PC-3 (cell line): ENCODE measurements at regions not wholly inside any gene's neighbourhood (a gene's known extent, or its start where the extent isn't known, plus 50 kb on each side); places are given as distances from the start of the nearest gene placed in this dataset.

Experiments used
- ATAC-seq: fragments of 200-7000 bp; cut with Tn5 transposase; 2 replicates; pipeline ENCODE4 v1.9.1; 2020; ENCODE audit warnings: mild to moderate bottlenecking, moderate library complexity
- BruUV-seq: library from RNA; stranded (reverse); fragments of 400-500 nt; replicated peaks from 2 replicates; lab custom pipeline; 2021; lab: Mats Ljungman, UMichigan
- CTCF ChIA-PET: fragments of 300-600 bp; sonication (Branson Sonifier 250); formaldehyde crosslinking; loops from one replicate; lab custom pipeline; 2022; ENCODE audit warnings: antibody characterized with exemption; lab: Charles Lee
- POLR2A ChIA-PET: fragments of 300-600 bp; sonication (Branson Sonifier 250); formaldehyde crosslinking; loops from one replicate; lab custom pipeline; 2022; ENCODE audit warnings: antibody characterized with exemption; ENCODE audit not compliant: unreplicated experiment; lab: Charles Lee
- DNase-seq: peaks from one replicate; pipeline ENCODE4 v3.0.0-alpha.2; 2015
- H2AFZ ChIP-seq: fragments of 300-600 bp; sonication (generic); 2 replicates; pipeline ENCODE4 v1.6.0; 2016; ENCODE audit warnings: antibody characterized with exemption, low read length
- H3F3A ChIP-seq: fragments of 300-600 bp; sonication (generic); one replicate; pipeline ENCODE4 v1.6.0; 2017; ENCODE audit warnings: antibody characterized with exemption, low read length, control low read depth, mild to moderate bottlenecking; ENCODE audit not compliant: unreplicated experiment
- H3K27ac ChIP-seq: fragments of 300-600 bp; sonication (generic); 2 replicates; pipeline ENCODE4 v1.5.1; 2016; ENCODE audit warnings: mild to moderate bottlenecking, low read length
- H3K27me3 ChIP-seq: fragments of 300-600 bp; sonication (generic); 2 replicates; pipeline ENCODE4 v1.6.1; 2016; ENCODE audit warnings: low read length, mixed read lengths
- H3K36me3 ChIP-seq: fragments of 300-600 bp; sonication (generic); 2 replicates; pipeline ENCODE4 v1.6.1; 2016; ENCODE audit warnings: low read depth, mixed run types, low read length, mixed read lengths
- H3K4me1 ChIP-seq: fragments of 300-600 bp; sonication (generic); 2 replicates; pipeline ENCODE4 v1.5.1; 2016; ENCODE audit warnings: low read length; ENCODE audit not compliant: insufficient read depth
- H3K4me2 ChIP-seq: fragments of 300-600 bp; sonication (generic); 2 replicates; pipeline ENCODE4 v1.6.0; 2016; ENCODE audit warnings: low read length
- H3K4me3 ChIP-seq: fragments of 300-600 bp; sonication (generic); 2 replicates; pipeline ENCODE4 v1.5.1; 2016; ENCODE audit warnings: mild to moderate bottlenecking, low read length, mixed read lengths
- H3K79me2 ChIP-seq: fragments of 300-600 bp; sonication (generic); 2 replicates; pipeline ENCODE4 v1.6.1; 2017; ENCODE audit warnings: low read length, mixed read lengths
- H3K9ac ChIP-seq: fragments of 300-600 bp; sonication (generic); 2 replicates; pipeline ENCODE4 v1.6.0; 2016; ENCODE audit warnings: mild to moderate bottlenecking, low read length
- H3K9me2 ChIP-seq: fragments of 300-600 bp; sonication (generic); replicated peaks from 2 replicates; pipeline ENCODE4 v1.6.1; 2016; ENCODE audit warnings: mixed run types, low read length, mixed read lengths
- H3K9me3 ChIP-seq: fragments of 300-600 bp; sonication (generic); 2 replicates; pipeline ENCODE4 v1.6.1; 2016; ENCODE audit warnings: low read length, mixed read lengths
- H4K20me1 ChIP-seq: fragments of 300-600 bp; sonication (generic); 2 replicates; pipeline ENCODE4 v1.6.1; 2016; ENCODE audit warnings: low read length, mixed read lengths
- EZH2 ChIP-seq: fragments of 300-600 bp; sonication (generic); IDR thresholded peaks from one replicate; pipeline ENCODE4 v1.6.1; 2017; ENCODE audit warnings: antibody characterized with exemption, mild to moderate bottlenecking, low read length; ENCODE audit not compliant: unreplicated experiment
- EZH2phosphoT487 ChIP-seq: fragments of 300-600 bp; sonication (generic); IDR thresholded peaks from 2 replicates; pipeline ENCODE4 v1.6.1; 2018; ENCODE audit warnings: mild to moderate bottlenecking, antibody characterized with exemption, low read length, borderline replicate concordance
- intact Hi-C: fragments of 100-400 bp; cut with micrococcal nuclease; formaldehyde crosslinking; loops from 2 replicates; pipeline ENCODE4 v1.9.0; 2023
- TF ChIP-seq, protein P1 (sequence below): fragments of 300-600 bp; sonication (generic); conservative IDR thresholded peaks from 2 replicates; pipeline ENCODE4 v1.5.1; 2017; ENCODE audit warnings: antibody characterized with exemption, low read depth, mild to moderate bottlenecking, low read length

- Histone ChIP-seq H3K36me3 (no peaks in the 10 kb centered on the region), H2AFZ (no peak overlapping the region), H3K4me1 (peaks cover 8% of the 10 kb centered on the region), H3K27ac (no peak overlapping the region), H4K20me1 (no peaks in the 10 kb centered on the region), H3K4me3 (no peak overlapping the region), H3K9ac (no peak overlapping the region), H3K79me2 (no peaks in the 10 kb centered on the region), H3K4me2 (no peak overlapping the region), H3K9me2 (no peaks in the 10 kb centered on the region), H3K9me3 (no peaks in the 10 kb centered on the region), H3K27me3 (no peaks in the 10 kb centered on the region), H3F3A (no peaks in the 10 kb centered on the region)
- TF ChIP-seq EZH2 (no peak), EZH2phosphoT487 (no peak)
- TF ChIP-seq, protein P1, sequence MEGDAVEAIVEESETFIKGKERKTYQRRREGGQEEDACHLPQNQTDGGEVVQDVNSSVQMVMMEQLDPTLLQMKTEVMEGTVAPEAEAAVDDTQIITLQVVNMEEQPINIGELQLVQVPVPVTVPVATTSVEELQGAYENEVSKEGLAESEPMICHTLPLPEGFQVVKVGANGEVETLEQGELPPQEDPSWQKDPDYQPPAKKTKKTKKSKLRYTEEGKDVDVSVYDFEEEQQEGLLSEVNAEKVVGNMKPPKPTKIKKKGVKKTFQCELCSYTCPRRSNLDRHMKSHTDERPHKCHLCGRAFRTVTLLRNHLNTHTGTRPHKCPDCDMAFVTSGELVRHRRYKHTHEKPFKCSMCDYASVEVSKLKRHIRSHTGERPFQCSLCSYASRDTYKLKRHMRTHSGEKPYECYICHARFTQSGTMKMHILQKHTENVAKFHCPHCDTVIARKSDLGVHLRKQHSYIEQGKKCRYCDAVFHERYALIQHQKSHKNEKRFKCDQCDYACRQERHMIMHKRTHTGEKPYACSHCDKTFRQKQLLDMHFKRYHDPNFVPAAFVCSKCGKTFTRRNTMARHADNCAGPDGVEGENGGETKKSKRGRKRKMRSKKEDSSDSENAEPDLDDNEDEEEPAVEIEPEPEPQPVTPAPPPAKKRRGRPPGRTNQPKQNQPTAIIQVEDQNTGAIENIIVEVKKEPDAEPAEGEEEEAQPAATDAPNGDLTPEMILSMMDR: no peak
- no peak for ATAC-seq
- intact Hi-C loops: no loop called here
- no peak for DNase-seq
- ChIA-PET POLR2A (no interaction called here), CTCF (no interaction called here)
- no TSS peak for BruUV-seq
Measured at GRCh38 chr2:226066391-226066790, 666.9 kb downstream of the NYAP2 start.

DNA sequence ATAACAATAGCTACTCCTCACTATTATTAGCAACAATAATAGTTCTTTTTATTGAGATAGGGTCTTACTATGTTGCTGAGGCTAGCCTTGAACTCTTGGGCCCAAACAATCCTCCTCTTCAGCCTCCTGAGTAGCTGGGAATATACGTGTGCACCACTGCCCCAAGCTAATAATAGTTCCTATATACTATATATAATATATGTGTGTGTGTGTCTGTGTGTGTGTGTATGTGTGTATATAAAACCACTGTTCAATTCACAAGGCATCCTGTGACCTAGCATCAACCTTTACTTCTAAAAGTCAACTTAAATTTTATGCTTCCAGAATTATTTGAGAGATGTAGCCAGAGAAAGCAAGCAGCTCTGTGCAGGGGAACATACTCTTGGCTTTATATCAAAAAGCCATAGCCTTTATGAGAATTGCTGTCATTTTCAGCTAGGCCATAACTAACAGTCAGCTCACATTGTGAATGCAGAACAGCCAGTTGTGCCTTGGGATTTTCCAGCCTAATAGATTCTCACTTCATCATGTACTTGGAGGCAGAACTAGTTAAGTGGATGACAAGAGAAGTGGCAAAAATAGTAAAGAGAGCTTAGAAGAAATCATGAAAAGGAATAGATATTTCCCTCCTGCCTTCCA, 665.5 kb downstream of the NYAP2 start:
- TF ChIP-seq, protein P1: no peak
- TF ChIP-seq EZH2phosphoT487 (no peak), EZH2 (no peak)
- ATAC-seq (no peak), DNase-seq (no peak)
- Histone ChIP-seq H3K79me2 (no peaks in the 10 kb centered on the region), H3K9me2 (no peaks in the 10 kb centered on the region), H4K20me1 (no peaks in the 10 kb centered on the region), H3K36me3 (no peaks in the 10 kb centered on the region), H2AFZ (no peak overlapping the region), H3K9ac (no peak overlapping the region), H3K4me3 (no peak overlapping the region), H3K9me3 (no peaks in the 10 kb centered on the region), H3K27ac (no peak overlapping the region), H3F3A (no peaks in the 10 kb centered on the region), H3K27me3 (no peaks in the 10 kb centered on the region), H3K4me1 (peaks cover 8% of the 10 kb centered on the region), H3K4me2 (no peak overlapping the region)
- BruUV-seq: no TSS peak
- ChIA-PET CTCF (no interaction called here), POLR2A (no interaction called here)
- intact Hi-C loops: no loop called here

DNA sequence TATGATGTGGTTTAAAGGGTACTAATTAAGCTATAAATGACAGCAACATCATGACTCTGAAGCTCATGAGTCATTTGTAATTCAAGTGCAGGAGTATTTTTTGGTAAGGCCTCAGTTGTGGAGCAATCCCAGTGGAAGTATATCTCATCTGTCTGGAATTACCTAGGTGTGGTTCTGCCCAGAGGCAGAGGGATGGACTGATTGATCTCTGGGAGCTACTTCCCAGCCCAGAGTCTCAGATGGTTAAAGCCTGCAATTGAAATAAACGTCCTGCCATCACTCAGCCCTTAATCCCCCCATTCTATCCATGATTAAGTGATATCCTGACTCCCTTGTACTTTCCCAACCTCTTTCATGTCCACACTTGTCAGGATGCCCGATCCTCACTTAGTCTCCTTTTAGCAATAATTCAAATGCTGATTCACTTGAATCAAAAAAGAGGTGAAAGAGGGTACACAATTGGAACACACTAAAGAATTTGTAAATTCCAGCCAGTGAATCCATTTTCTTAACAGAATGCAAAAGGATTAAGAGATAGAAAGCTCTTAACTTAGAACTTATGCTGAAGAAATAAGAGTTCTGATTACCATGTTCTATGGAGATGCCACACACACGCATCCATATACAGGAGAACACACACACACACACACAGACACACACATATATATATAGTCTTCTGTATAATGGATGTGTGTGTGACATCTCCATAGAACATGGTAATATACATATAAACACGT, 664.4 kb downstream of the NYAP2 start:
- Histone ChIP-seq H3K27ac (peak overlapping the region; percentile 32), H3K4me3 (no peak overlapping the region), H4K20me1 (no peaks in the 10 kb centered on the region), H3K9ac (no peak overlapping the region), H2AFZ (0 out of 2 replicates have a peak overlapping the region, but pooled peaks have one; percentile 14), H3K79me2 (no peaks in the 10 kb centered on the region), H3K36me3 (no peaks in the 10 kb centered on the region), H3K27me3 (no peaks in the 10 kb centered on the region), H3K4me1 (peaks cover 8% of the 10 kb centered on the region), H3F3A (no peaks in the 10 kb centered on the region), H3K9me2 (no peaks in the 10 kb centered on the region), H3K9me3 (no peaks in the 10 kb centered on the region), H3K4me2 (peak overlapping the region; percentile 21; the same call in 1 of the 2 replicates)
- ATAC-seq: peak; percentile 61
- no peak for TF ChIP-seq EZH2phosphoT487
- no peak for TF ChIP-seq EZH2
- TF ChIP-seq, protein P1: no peak
- CTCF ChIA-PET: no interaction called here
- BruUV-seq: no TSS peak
- POLR2A ChIA-PET: no interaction called here
- DNase-seq: peak; percentile 61
- intact Hi-C loops: no loop called here
